Tibial artery (tissue), 4 donors: ENCODE measurements at regions not wholly inside any gene's neighbourhood (a gene's known extent, or its start where the extent isn't known, plus 50 kb on each side); places are given as distances from the start of the nearest gene placed in this dataset.

Experiments used
- DNase-seq, 2 donors: peaks; one replicate each; pipeline ENCODE4 v3.0.0-alpha.2; 2019
- H3K27ac ChIP-seq, 2 donors: fragments of 200-600 bp; sonication (generic) in 1 of 2; 1 replicate in 1 of 2; 2 replicates in 1 of 2; pipeline ENCODE4 v1.5.1; 2018 to 2019; ENCODE audit warnings: mild to moderate bottlenecking in 1 of 2
- H3K27me3 ChIP-seq, 2 donors: fragments of 200-600 bp; sonication (generic) in 1 of 2; one replicate each; pipeline versions ENCODE4 v1.5.1 to v1.6.0; 2016 to 2019
- H3K36me3 ChIP-seq, 3 donors: fragments of 200-600 bp; sonication (generic) in 2 of 3; one replicate each; pipeline ENCODE4 v1.5.1; 2016 to 2019; ENCODE audit warnings: mild to moderate bottlenecking in 2 of 3
- H3K4me1 ChIP-seq, 4 donors: fragments of 200-600 bp; sonication (generic) in 2 of 4; 1 replicate in 3 of 4; 2 replicates in 1 of 4; pipeline ENCODE4 v1.5.1; 2016 to 2019
- H3K4me3 ChIP-seq, 2 donors: fragments of 200-600 bp; sonication (generic) in 1 of 2; 1 replicate in 1 of 2; 2 replicates in 1 of 2; pipeline ENCODE4 v1.5.1; 2018 to 2019; ENCODE audit warnings: mild to moderate bottlenecking in 2 of 2
- H3K9me3 ChIP-seq, 3 donors: fragments of 200-600 bp; sonication (generic) in 1 of 3; one replicate each; pipeline ENCODE4 v1.5.1; 2016 to 2019
- CTCF ChIP-seq, 2 experiments: fragments of 200-600 bp in 1 of 2; fragments of 450-650 bp in 1 of 2; IDR thresholded peaks; one replicate each; pipeline ENCODE4 v1.5.1; 2017 to 2019; ENCODE audit warnings: antibody characterized with exemption in 2 of 2, mild to moderate bottlenecking in 1 of 2, moderate library complexity in 1 of 2
- intact Hi-C: fragments of 100-400 bp; cut with DNase I; formaldehyde crosslinking; loops from one replicate; pipeline ENCODE4 v1.15.0; 2023; ENCODE audit warnings: low total_unique reads

GRCh38 chr18:24536834-24537233, 76.4 kb downstream of the HRH4 start:
- TF ChIP-seq CTCF (IDR thresholded peaks at IDR 0.05) = no peak
- peaks cover 0 to 7% of the 10 kb centered on the region in 2 donors for H3K27me3 ChIP-seq
- DNase-seq = no peak
- no peak overlapping the region for H3K4me3 ChIP-seq
- intact Hi-C loops = no loop called here
- no peaks in the 10 kb centered on the region for H3K9me3 ChIP-seq
- H3K27ac ChIP-seq = no peak overlapping the region
- no peaks in the 10 kb centered on the region for H3K4me1 ChIP-seq
- no peaks in the 10 kb centered on the region for H3K36me3 ChIP-seq

GRCh38 chr18:24538414-24539264, 78.2 kb downstream of the HRH4 start:
- intact Hi-C loops = no loop called here
- Histone ChIP-seq H3K9me3 (no peaks in the 10 kb centered on the region), H3K36me3 (no peaks in the 10 kb centered on the region), H3K4me1 (no peaks in the 10 kb centered on the region), H3K4me3 (no peak overlapping the region), H3K27me3 (peaks cover 0 to 7% of the 10 kb centered on the region in 2 donors), H3K27ac (no peak overlapping the region)
- no peak for DNase-seq
- TF ChIP-seq CTCF (IDR thresholded peaks at IDR 0.05) = no peak

GRCh38 chr18:24539866-24540617, 79.6 kb downstream of the HRH4 start:
- TF ChIP-seq CTCF (IDR thresholded peaks at IDR 0.05) = no peak
- no peak overlapping the region for H3K4me3 ChIP-seq
- H3K27me3 ChIP-seq = peaks cover 0 to 7% of the 10 kb centered on the region in 2 donors
- no peak overlapping the region for H3K27ac ChIP-seq
- DNase-seq = no peak
- no peaks in the 10 kb centered on the region for H3K4me1 ChIP-seq
- H3K9me3 ChIP-seq = no peaks in the 10 kb centered on the region
- intact Hi-C loops = no loop called here
- no peaks in the 10 kb centered on the region for H3K36me3 ChIP-seq

GRCh38 chr18:24540896-24541295, 80.5 kb downstream of the HRH4 start:
- H3K4me3 ChIP-seq = no peak overlapping the region
- peaks cover 0 to 7% of the 10 kb centered on the region in 2 donors for H3K27me3 ChIP-seq
- intact Hi-C loops = no loop called here
- no peak for DNase-seq
- no peaks in the 10 kb centered on the region for H3K36me3 ChIP-seq
- H3K27ac ChIP-seq = no peak overlapping the region
- no peaks in the 10 kb centered on the region for H3K4me1 ChIP-seq
- TF ChIP-seq CTCF (IDR thresholded peaks at IDR 0.05) = no peak
- H3K9me3 ChIP-seq = no peaks in the 10 kb centered on the region

- Histone ChIP-seq H3K36me3 (no peaks in the 10 kb centered on the region), H3K27me3 (peaks cover 0 to 7% of the 10 kb centered on the region in 2 donors), H3K9me3 (no peaks in the 10 kb centered on the region), H3K27ac (no peak overlapping the region), H3K4me3 (no peak overlapping the region), H3K4me1 (no peaks in the 10 kb centered on the region)
- no peak for DNase-seq
- intact Hi-C loops = no loop called here
- TF ChIP-seq CTCF (IDR thresholded peaks at IDR 0.05) = no peak
Measured at GRCh38 chr18:24543086-24543794, 82.8 kb downstream of the HRH4 start.
